Kidney epithelial cell (primary cell): ENCODE measurements at regions not wholly inside any gene's neighbourhood (a gene's known extent, or its start where the extent isn't known, plus 50 kb on each side); places are given as distances from the start of the nearest gene placed in this dataset.
"Not testable (repeated sequence)": the region's sequence is repeated elsewhere in the genome, so short reads cannot be mapped to it uniquely, and the experiment has no call there.

ENCODE experiments used
- DNase-seq: peaks from one replicate; pipeline ENCODE4 v3.0.0-alpha.2; 2010; ENCODE audit warnings: low read depth
- H3K27me3 ChIP-seq: 2 replicates; pipeline ENCODE4 v1.6.0; 2011; ENCODE audit warnings: low read length; ENCODE audit not compliant: control insufficient read depth, insufficient read depth
- H3K36me3 ChIP-seq: 2 replicates; pipeline ENCODE4 v1.5.1; 2011; ENCODE audit warnings: low read length; ENCODE audit not compliant: control insufficient read depth, insufficient read depth
- H3K4me3 ChIP-seq: 2 replicates; pipeline ENCODE4 v1.5.1; 2011; ENCODE audit warnings: low read depth, mild to moderate bottlenecking, control low read depth, low read length
- TF ChIP-seq, protein P1 (sequence below): IDR thresholded peaks from 2 replicates; pipeline ENCODE4 v1.5.1; 2011; ENCODE audit warnings: mild to moderate bottlenecking, moderate library complexity, low read length, control low read depth, inconsistent platforms; ENCODE audit not compliant: insufficient read depth, poor library complexity, severe bottlenecking

- TF ChIP-seq, protein P1, sequence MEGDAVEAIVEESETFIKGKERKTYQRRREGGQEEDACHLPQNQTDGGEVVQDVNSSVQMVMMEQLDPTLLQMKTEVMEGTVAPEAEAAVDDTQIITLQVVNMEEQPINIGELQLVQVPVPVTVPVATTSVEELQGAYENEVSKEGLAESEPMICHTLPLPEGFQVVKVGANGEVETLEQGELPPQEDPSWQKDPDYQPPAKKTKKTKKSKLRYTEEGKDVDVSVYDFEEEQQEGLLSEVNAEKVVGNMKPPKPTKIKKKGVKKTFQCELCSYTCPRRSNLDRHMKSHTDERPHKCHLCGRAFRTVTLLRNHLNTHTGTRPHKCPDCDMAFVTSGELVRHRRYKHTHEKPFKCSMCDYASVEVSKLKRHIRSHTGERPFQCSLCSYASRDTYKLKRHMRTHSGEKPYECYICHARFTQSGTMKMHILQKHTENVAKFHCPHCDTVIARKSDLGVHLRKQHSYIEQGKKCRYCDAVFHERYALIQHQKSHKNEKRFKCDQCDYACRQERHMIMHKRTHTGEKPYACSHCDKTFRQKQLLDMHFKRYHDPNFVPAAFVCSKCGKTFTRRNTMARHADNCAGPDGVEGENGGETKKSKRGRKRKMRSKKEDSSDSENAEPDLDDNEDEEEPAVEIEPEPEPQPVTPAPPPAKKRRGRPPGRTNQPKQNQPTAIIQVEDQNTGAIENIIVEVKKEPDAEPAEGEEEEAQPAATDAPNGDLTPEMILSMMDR: no peak
- Histone ChIP-seq H3K27me3 (no peaks in the 10 kb centered on the region), H3K36me3 (no peaks in the 10 kb centered on the region), H3K4me3 (no peak overlapping the region)
- DNase-seq: no peak
Observed at GRCh38 chr17:73912373-73912746, 268.1 kb upstream of the SDK2 start.

- TF ChIP-seq, protein P1: no peak
- no peak for DNase-seq
- Histone ChIP-seq H3K4me3 (no peak overlapping the region), H3K27me3 (no peaks in the 10 kb centered on the region), H3K36me3 (no peaks in the 10 kb centered on the region)
Observed at GRCh38 chr17:73914536-73915274, 270.5 kb upstream of the SDK2 start.

- not testable (repeated sequence) for H3K4me3 ChIP-seq, H3K36me3 ChIP-seq, DNase-seq, H3K27me3 ChIP-seq
Observed at GRCh38 chr17:73919033-73919432, 274.8 kb upstream of the SDK2 start.

DNA sequence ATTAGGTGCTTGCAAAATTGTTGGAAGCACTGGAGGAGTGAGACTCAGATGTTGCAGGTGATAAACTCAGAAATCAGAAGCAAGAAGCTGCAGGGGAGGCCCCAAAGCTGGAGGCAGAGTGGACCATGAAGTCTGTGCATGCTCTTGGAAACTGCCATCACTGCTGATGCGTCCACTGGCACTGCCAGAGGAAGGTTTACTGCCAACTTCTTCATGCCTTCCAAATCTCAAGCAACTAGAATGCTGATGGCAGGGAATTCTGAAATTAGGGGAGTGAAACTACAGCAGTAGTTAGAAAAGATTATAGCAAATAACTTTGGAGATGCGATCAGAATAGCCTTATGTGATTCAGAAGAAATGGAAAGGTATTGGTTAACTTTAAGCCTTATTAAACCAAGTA lies 277.1 kb upstream of the SDK2 start:
- TF ChIP-seq, protein P1: no peak
- Histone ChIP-seq H3K36me3 (no peaks in the 10 kb centered on the region), H3K4me3 (no peak overlapping the region), H3K27me3 (no peaks in the 10 kb centered on the region)
- DNase-seq: no peak

- no peak for DNase-seq
- TF ChIP-seq, protein P1: no peak
- Histone ChIP-seq H3K4me3 (no peak overlapping the region), H3K27me3 (no peaks in the 10 kb centered on the region), H3K36me3 (no peaks in the 10 kb centered on the region)
Observed at GRCh38 chr17:73924114-73924908, 279.2 kb upstream of the RPL38 start.

DNA sequence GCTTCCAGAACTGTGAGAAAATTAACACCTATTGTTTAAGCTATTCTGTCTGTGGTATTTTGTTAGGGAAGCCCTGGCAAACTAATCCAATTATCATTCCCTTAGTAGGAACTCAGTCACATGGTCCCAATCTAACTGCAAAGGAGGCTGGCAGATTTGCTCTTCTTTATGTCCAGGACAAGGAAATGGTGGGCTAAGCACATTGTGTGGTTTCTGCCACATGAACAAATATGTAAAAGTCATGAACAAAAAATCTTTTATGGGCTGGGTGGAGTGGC lies 278.6 kb upstream of the RPL38 start:
- H3K4me3 ChIP-seq: no peak overlapping the region
- no peaks in the 10 kb centered on the region for H3K36me3 ChIP-seq
- DNase-seq: no peak
- TF ChIP-seq, protein P1: no peak
- no peaks in the 10 kb centered on the region for H3K27me3 ChIP-seq
